GM12874 (cell line): ENCODE measurements at regions not wholly inside any gene's neighbourhood (a gene's known extent, or its start where the extent isn't known, plus 50 kb on each side); places are given as distances from the start of the nearest gene placed in this dataset.

ENCODE experiments used
- CTCF ChIP-seq: IDR thresholded peaks from 2 replicates; pipeline ENCODE4 v1.5.1; 2011; ENCODE audit warnings: low read depth, mild to moderate bottlenecking, control low read depth, low read length, moderate library complexity; ENCODE audit not compliant: insufficient read depth

GRCh38 chr11:127106938-127107337, 106.4 kb upstream of the KIRREL3 start:
- TF ChIP-seq CTCF, result no peak

GRCh38 chr11:127105593-127106541, 105.3 kb upstream of the KIRREL3 start:
- no peak for TF ChIP-seq CTCF

- no peak for TF ChIP-seq CTCF
Observed at GRCh38 chr11:127103586-127104388, 103.2 kb upstream of the KIRREL3 start.

- no peak for TF ChIP-seq CTCF
Observed at GRCh38 chr11:127098684-127099083, 98.1 kb upstream of the KIRREL3 start.

GRCh38 chr11:127080735-127081134, 80.2 kb upstream of the KIRREL3 start:
- no peak for TF ChIP-seq CTCF

- TF ChIP-seq CTCF, result no peak
Observed at GRCh38 chr11:127075758-127076157, 75.2 kb upstream of the KIRREL3 start.

- TF ChIP-seq CTCF, result no peak
Observed at GRCh38 chr11:127074151-127074761, 73.7 kb upstream of the KIRREL3 start.
